ENCODE measurements at regions not wholly inside any gene's neighbourhood (a gene's known extent, or its start where the extent isn't known, plus 50 kb on each side); places are given as distances from the start of the nearest gene placed in this dataset.

DNA sequence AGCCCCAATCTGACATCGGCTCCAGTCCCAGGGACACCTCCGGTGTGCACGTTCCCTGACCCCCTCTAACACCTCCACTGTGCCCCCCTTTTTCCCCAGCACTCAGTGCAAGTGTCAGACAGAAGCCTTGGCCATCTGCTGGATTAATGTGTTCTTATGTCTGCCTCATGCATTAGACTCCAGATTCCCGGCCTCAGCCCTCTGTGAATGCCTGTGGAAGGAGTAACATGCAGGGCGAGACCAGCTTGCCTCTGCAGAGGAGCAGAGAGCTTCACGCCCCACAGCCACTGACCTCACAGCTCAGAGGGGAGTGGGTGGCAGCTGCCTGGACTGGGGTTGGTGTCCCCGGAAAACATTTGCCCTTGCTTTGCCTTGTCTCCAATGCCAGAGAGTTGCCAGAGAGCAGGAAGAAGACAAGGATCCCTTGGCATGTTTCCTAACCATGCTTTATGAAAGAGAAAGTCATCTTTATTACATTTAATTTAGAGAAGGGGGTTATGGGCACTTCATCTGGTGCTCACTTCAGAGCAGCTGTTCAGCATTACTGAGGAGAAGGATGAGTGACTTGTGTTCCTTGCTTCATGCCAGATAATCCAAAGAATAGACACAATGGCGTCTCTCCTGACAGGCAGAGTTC is 91.6 kb upstream of the CXCL12 start:
- no peak for DNase-seq (ENCODE audit: low read depth in 2 of 2)

DNA sequence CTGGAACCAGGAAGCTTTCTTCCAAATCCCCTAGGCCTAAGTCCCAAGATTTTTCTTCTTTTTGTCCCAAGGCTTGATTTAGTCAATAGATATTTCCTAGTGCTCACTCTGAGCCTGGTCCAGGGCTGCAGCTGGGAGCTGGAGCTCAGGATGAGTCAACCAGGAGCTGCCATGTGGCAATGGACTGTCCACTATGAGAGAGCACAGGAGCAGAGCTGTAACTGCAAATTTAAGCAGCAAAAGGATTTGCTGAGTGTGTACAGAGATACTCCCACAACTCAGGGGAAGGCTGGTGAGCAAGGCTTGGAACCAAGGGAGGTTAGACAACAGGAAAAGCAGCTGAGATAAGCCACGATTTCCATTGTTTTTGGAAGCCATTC is 92.1 kb upstream of the CXCL12 start:
- DNase-seq (ENCODE audit: low read depth in 2 of 2): no peak

DNA sequence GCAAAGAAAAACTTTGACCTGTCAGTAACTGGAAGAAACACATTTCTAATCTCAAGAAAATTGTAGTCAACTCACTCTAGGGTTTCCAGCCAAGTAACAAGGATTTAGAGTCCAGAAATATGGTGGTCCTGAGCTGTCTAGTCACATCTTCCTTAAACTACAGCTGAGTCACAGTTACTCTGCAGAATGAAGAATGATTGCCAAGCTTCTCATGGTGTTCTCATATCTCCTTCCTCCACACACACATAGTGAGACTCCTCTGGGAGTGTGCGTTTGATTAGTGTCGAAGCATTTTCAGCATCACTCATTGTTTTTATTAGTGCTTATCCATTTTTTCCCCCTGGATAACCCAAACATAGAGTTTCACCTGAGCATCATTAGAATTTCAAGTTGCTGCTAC is 93.1 kb upstream of the CXCL12 start:
- DNase-seq (ENCODE audit: low read depth in 2 of 2): no peak

DNA sequence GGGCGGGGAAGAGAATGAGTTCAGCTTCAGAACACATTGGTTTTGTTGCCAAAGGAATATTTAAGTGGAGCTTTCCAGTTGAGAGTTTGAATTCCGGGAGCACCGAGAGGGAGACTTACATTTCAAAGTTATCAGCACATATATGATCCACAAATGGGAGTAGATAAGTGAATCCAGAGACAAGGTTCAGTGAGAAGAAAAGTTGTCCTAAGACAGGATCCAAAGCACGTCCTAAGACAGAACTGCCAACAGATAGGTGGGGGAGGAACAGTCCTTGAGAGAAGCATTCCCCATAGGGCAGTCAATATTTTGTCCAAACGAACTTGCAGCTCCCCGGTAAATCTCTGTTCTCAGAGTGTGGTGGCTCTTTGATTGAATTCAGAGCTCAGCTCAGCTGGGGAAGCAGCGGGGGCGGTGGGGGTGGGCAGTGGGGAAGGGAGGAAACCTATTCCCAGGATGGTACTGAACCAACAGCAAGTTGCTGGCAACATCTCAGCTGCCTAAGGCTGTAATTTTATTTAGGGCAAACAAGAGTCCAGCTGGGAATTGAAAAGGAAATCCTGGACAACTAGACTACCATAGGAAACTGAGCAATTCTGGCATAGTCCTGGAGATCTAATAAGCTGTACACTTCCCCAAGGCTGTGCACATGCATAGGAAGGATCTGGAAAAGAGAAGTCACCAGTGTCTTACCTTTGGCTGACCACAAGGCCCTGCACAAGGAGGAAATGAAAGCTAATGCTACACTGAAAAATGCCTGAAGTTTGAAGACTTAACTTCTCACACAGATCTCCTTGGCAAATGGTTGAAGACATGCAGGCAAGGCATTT is 94.2 kb upstream of the CXCL12 start:
- DNase-seq (ENCODE audit: low read depth in 2 of 2): no peak

DNA sequence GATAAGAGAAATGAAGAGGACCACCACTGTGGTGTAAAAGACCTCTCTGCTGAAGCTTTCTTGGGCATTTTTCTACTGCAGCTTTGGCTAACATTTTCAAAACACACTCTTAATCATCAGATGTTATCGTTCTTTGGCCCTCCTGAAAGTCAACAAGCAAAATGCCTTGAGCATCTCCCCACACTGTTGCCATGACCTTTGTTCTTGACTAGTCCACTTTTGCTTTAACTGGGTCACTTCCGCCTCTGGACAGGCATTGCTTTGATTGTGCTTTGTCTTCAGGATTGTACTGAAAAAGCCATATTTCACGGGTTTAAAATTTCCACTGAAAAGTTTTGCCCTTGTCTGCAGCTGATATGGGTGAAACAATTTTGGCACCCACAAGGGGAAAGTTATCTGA is 107.8 kb upstream of the CXCL12 start:
- DNase-seq (ENCODE audit: low read depth in 2 of 2): no peak

DNA sequence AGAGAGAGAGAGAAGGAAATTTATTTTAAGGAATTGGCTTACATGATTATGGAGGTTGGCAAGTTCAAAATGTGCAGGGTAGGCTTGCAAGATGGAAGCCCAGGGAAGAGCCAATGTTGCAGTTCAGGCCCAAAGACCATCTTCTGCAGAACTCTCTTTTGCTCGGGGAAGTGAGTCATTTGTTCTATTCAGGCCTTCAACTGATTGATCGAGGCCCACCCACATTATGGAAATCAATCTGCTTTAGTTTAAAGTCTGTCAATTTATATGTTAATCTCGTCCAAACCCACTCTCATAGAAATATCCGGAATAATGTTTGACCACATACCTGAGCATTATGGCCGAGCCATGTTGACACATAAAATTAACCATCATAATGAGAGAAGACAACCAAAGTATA is 113.3 kb upstream of the CXCL12 start:
- DNase-seq (ENCODE audit: low read depth in 2 of 2): no peak

DNA sequence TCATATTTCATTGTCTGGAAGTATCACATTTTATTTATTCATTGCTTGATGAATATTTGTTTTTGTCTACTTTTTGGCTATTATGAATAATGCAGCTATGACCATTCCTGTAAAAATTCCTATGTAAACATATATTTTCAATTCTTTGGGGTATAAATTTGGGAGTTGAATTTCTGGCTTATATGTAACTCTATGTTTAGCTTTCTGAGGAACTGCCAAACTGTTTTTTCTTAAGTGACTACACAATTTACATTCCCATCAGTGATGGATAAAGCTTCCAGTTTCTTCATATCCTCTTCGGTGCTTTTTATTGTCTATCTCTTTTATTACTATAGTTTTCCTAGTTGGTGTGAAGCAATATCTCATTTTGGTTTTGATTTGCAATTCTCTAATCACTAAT is 115.6 kb upstream of the CXCL12 start:
- no peak for DNase-seq (ENCODE audit: low read depth in 2 of 2)

DNA sequence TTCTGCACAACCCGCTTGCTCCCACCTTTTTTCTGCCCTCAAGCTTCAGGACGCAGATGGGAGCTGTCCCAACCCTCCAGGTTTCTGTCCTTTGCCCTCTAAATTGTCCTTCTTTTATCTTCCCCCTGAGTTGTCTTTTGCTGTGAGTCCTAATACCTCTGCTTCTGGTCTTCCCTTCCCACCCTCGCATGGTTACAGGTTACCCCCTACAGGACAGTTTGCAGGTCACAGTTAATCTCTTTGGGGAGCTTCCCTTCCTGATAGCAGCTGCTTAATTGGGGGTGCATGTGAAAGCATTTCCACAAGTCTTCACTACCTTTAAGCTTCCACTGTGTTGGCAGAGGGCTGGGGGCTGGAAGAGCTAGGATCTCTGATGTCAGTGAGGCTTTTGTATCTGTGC is 121.5 kb upstream of the CXCL12 start:
- no peak for DNase-seq (ENCODE audit: low read depth in 2 of 2)

DNA sequence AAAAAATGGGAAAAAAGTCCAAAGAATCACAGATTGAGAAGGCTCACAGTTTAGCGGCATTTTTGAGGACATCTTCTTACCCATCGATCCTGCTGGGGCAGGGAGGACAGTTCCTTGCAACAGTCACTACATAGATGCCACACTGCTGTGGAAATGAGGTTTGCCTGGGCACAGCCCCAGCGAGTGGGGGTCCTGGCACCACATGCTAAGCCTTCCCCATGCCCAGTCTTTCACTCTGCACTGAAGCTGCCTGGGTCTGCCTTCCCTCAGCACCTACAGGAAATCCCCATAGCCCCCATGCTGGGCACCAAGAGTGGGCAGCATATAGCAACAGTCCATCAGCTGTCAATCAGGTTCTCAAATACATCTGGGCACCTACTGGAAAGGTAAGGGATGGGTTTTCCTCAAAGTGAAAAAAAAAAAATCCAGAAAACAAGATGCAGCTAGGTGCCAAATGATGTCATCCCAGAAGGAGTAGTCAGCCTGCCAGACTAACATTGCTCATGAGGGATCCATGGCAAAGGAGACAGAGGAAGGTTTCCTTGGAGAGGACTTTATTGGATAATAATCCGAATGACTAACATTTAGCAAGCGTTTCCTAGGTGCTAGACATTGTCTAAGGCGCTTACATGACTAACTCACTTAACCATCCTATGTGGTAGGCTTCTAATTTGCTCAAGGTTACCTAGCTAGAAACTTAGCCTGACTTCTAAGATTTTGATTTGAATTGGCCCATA is 125.7 kb upstream of the CXCL12 start:
- no peak for DNase-seq (ENCODE audit: low read depth in 2 of 2)

DNA sequence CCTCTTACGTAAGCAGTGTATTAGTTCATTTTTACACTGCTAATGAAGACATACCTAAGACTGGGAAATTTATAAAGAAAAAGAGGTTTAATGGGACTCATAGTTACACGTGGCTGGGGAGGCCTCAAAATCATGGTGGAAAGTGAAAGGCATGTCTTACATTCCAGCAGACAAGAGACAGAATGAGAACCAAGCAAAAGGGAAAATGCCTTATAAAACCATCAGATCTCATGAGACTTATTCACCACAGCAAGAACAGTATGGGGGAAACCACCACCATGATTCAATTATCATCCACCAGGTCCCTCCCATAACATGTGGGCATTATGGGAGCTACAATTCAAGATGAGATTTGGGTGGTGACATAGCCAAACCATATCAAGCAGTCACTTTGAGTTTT is 126.3 kb upstream of the CXCL12 start:
- no peak for DNase-seq (ENCODE audit: low read depth in 2 of 2)

DNA sequence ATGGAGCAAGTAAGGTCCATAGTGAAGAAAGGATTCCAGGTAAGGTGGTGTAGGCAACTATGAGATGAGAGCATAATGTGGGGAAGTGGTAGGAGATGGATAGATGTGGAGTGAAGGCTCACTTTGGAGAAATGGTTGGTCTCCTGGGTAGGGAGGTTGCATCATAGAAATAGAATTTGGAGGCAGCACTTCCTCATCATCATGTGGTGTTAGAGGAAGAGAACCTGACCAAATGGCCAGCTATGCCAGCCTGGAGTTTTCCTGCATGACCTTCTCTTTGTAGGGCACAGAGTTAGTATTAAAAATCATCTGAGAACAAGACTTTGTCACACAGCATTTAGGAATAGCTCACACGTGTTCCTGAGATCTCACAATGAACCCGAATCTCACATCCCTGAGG is 126.7 kb upstream of the CXCL12 start:
- no peak for DNase-seq (ENCODE audit: low read depth in 2 of 2)

DNA sequence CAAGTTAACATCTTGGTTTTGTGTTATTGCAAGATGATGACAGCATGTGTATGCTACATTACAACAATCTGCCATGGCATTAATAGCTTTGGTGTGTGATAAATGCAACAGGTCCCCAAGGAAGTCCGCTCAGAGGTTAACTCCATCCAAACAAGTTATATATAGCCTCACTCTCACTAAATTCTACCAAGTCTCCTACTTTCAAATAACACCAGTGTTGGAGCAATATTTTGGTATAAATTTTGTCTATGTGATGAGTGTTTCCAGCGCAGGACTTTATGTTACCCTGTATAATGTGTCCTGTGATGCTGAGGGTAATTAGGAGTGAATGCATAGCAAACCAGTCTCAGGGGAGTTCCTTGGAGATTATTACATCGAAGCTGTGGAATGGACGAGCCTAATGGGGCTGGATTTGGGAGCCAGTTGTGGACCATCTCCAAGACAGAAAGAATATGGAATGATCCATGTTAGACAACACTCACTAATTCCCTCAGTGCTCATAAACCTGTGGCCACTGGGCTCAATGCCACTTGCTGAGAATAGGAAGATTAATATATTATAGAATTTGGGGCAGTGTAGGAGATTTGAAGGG is 127.6 kb upstream of the CXCL12 start:
- DNase-seq (ENCODE audit: low read depth in 2 of 2): no peak

DNA sequence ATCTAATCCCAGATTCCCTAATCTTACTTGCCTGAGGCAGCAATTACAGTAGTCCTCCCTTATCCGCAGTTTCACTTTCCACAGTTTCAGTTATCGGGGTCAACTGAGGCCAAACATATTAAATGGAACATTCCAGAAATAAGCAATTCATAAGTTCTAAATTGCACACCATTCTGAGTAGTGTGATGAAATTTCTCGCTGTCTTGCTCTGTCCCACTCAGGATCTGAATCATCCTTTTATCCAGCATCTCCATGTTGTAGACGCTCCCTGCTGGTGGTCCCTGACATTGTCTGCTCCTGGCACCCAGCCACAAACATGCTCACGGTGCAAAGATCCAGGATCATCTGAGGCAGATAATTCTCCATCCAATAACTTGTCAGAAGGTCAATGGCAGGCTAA is 128.7 kb upstream of the CXCL12 start:
- DNase-seq (ENCODE audit: low read depth in 2 of 2): no peak

DNA sequence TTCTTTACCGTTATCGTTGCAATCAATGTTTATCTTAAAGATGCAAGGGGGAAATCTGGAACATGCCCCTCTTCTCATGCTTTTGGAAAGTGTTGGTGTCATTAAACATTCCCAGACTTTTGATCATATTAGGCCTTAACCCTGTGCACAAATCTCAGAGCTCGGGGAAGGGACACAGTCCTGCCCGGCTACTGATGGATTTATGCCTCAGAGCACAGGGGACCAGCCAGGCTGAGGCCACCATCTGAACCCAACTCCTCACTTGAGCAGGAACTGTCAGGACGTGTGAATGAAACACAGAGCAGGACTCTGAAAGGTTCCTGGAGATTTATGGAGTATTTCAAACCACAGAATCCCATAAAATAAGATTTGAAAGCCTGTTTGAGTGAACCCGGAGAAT is 132.0 kb upstream of the CXCL12 start:
- DNase-seq (ENCODE audit: low read depth in 2 of 2): no peak

DNA sequence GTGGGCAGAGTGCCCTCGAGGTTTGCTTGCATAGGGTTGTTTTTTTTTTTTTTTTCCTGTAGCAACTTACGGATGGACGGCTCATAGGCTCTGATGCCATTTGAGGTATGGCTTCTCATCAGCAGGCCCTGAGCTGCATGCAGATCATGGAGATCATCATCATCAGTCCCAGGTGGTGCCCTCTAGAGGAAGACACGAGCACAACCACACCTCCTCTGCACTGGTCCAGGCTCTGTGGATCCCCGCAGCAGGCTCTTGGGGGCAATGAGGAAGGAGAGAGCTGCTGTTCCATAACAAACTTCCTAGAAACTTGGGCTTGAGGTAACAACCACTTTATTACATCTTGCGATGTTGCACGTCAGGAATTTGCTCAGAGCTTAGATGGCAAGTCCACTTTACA is 132.7 kb upstream of the CXCL12 start:
- no peak for DNase-seq (ENCODE audit: low read depth in 2 of 2)

DNA sequence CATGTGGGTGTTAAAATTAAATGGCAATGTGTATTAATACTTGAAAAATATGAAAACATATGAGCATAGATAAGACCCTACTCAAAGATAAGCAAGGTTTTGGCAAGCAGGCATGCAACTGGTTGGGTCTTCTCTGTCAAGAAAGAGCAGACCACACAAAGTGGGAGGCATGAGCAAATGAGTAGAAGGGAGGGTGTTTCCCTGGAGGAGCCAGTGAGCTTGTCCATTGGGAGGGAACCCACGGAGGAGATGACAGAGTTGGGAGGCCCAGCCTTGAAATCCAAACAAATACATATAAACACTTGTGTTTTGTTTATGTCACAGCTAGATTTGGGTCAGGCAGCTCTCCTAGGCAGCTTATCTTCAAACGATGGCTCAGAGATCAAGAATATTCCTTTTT is 134.5 kb upstream of the CXCL12 start:
- no peak for DNase-seq (ENCODE audit: low read depth in 2 of 2)

DNA sequence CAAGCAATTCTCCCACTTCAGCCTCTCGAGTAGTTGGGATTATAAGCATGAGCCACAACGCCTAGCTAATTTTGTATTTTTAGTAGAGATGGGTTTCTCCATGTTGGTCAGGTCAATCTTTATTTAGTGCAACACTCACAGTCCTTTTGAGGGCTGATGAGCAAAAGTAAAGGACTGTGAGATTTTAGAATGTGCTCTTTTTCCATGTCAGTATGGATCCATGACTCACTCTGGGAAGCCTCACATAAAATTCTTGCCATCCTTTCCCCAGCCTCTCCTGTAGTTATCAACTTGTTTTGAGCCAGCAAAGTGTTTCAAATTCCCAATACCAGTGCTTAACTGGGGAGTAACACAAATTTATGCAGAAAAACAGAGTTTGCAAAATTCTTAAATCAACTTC is 135.8 kb upstream of the CXCL12 start:
- no peak for DNase-seq (ENCODE audit: low read depth in 2 of 2)

DNA sequence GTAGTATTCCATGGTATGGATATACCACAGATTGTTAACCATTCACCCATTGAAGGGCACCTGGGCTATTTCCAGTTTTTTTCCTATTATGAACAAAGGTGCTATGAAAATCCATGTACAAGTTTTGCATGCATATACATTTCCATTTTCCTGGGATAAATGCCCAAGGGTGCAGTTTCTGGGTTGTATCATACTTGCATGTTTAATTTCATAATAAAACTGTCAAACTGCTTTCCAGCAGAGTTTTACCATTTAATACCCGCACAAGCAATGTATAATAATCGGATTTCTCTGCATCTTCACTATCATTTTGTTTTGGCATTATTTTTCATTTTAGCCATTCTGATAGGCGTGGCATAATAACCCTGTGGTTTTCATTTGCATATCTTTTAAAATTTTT is 154.3 kb upstream of the CXCL12 start:
- DNase-seq (ENCODE audit: low read depth in 2 of 2): no peak

DNA sequence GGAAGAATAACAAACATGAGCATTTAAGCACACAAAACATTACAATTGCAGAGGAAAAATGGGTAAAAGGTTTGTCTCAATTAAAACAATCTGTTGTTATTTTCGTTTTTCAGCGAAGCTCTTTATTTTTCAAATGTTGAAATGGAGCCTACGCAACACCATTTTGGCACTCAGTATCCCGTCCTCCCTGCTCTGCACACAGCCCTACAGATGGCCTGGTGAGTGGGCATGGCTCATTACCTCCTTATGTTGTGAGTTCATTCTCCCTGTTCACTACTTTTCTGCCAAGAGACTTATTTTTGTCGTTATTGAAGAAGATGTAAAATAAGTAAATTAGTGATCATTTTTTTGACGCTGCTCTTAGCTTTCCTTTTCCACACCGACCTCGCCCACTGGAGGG is 167.8 kb upstream of the CXCL12 start:
- DNase-seq (ENCODE audit: low read depth in 2 of 2): no peak

DNA sequence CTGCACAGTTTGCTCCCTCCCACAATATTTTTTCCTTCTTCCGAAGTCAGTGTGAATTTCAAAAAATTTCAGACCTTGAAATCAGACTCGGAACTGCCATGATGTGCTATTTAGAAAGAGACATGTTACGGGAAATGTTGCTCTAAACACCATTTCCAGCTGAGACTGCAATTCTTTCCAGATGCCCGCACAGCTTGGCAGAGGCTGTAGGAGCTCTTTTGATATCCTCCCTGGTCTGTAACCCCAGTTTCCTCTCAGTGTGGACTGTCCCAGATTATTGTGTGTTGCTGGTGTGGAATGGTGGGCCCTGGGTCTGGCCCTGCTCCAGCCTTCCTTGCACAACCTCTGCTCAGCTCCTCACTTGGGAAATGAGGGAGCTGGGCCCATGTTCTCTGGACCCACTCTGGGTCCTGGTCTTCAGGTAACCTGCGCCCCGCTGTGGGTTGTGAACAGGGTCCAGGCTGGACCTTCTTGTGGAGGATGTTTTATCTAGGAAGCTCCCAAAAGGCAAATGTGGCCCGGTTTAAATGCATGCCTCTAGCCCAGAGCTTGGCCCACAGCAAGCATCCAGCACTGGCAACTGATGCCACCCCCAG is 172.8 kb upstream of the CXCL12 start:
- no peak for DNase-seq (ENCODE audit: low read depth in 2 of 2)

DNA sequence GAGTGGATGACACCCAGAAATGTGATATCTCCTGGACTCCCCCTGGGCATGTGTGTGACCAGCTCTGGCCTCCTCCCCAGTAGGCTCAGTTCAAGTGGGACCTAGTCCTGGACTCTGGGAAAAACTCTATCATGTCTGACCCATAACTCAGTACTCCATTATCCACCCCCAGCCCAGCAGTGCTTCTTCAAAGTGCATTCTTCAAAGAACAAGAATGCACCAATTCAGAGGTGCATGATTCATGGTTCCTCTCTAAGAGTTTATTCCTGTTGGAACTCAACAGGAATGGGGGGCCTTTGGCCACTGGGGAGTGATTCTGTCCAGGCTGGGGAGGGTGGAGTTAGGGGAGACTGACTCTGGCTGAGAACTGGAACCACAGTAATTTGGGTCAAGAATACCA is 173.6 kb upstream of the CXCL12 start:
- no peak for DNase-seq (ENCODE audit: low read depth in 2 of 2)

DNA sequence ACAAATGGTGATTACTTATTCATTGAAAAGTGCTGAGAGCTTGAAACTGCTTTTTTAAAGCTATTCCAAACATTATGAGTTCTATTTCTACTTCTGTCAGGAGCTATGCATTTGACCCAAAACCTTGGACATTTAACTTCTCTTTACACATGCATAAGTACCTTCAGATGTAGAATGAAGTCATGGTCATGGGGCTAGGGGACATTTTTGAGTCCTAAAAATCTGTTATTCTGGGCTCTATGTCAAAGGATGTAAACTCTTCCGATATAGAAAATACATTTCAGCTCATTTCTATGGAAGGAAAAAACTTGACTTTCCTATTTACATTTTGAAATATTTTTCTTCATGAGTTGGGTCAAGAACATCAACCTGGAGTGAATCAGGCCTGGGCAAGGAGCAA is 179.5 kb upstream of the CXCL12 start:
- DNase-seq (ENCODE audit: low read depth in 2 of 2): no peak
